Fibroblast of lung (primary cell): ENCODE measurements at regions not wholly inside any gene's neighbourhood (a gene's known extent, or its start where the extent isn't known, plus 50 kb on each side); places are given as distances from the start of the nearest gene placed in this dataset.

Experiments
- CTCF ChIP-seq, 2 donors: IDR thresholded peaks in 1 of 2; conservative IDR thresholded peaks in 1 of 2; 1 replicate in 1 of 2; 2 replicates in 1 of 2; pipeline ENCODE4 v1.5.1; 2011 to 2012; ENCODE audit warnings: low read length in 2 of 2, control low read depth in 1 of 2, inconsistent platforms in 1 of 2, low read depth in 1 of 2, mild to moderate bottlenecking in 1 of 2
- EZH2 ChIP-seq: IDR thresholded peaks from 2 replicates; pipeline ENCODE4 v1.5.1; 2012; ENCODE audit warnings: low read length, control low read depth, mild to moderate bottlenecking; ENCODE audit errors: missing control alignments

- TF ChIP-seq CTCF (conservative IDR thresholded peaks at IDR 0.05 in 1 of 2, IDR thresholded peaks at IDR 0.05 in 1 of 2; ENCODE audit: low read depth in 1 of 2, low read length in 2 of 2), result no peak
- no peak for TF ChIP-seq EZH2
These were observed 136.5 kb upstream of the FNDC3A start for GRCh38 chr13:48839171-48839570.
